ENCODE measurements at regions not wholly inside any gene's neighbourhood (a gene's known extent, or its start where the extent isn't known, plus 50 kb on each side); places are given as distances from the start of the nearest gene placed in this dataset.

GRCh38 chr3:144128108-144128892 is 156.7 kb downstream of the DIPK2A start:
- DNase-seq (ENCODE audit: insufficient read length, low spot score) (peak; percentile 35), FAIRE-seq (peak; percentile 96)

- FAIRE-seq (no peak), DNase-seq (ENCODE audit: insufficient read length, low spot score) (no peak)
Observed at GRCh38 chr3:144129536-144130214, 158.1 kb downstream of the DIPK2A start.

GRCh38 chr3:144141074-144141473 is 169.5 kb downstream of the DIPK2A start:
- no peak for DNase-seq (ENCODE audit: insufficient read length, low spot score)
- no peak for FAIRE-seq

GRCh38 chr3:144141496-144141895 is 169.9 kb downstream of the DIPK2A start:
- FAIRE-seq (no peak), DNase-seq (ENCODE audit: insufficient read length, low spot score) (no peak)

GRCh38 chr3:144142151-144142840 is 170.7 kb downstream of the DIPK2A start:
- no peak for FAIRE-seq
- no peak for DNase-seq (ENCODE audit: insufficient read length, low spot score)

- DNase-seq (ENCODE audit: insufficient read length, low spot score) (no peak), FAIRE-seq (no peak)
Observed at GRCh38 chr3:144148356-144148755, 176.7 kb downstream of the DIPK2A start.

- FAIRE-seq (no peak), DNase-seq (ENCODE audit: insufficient read length, low spot score) (no peak)
Observed at GRCh38 chr3:144151983-144152382, 180.4 kb downstream of the DIPK2A start.

GRCh38 chr3:144160627-144161026 is 189.0 kb downstream of the DIPK2A start:
- DNase-seq (ENCODE audit: insufficient read length, low spot score) (no peak), FAIRE-seq (no peak)

GRCh38 chr3:144162042-144162441 is 190.4 kb downstream of the DIPK2A start:
- FAIRE-seq (no peak), DNase-seq (ENCODE audit: insufficient read length, low spot score) (no peak)

GRCh38 chr3:144164352-144164751 is 192.7 kb downstream of the DIPK2A start:
- FAIRE-seq: no peak
- no peak for DNase-seq (ENCODE audit: insufficient read length, low spot score)

GRCh38 chr3:144165482-144165881 is 193.9 kb downstream of the DIPK2A start:
- DNase-seq (ENCODE audit: insufficient read length, low spot score) (no peak), FAIRE-seq (no peak)

GRCh38 chr3:144167634-144168033 is 196.0 kb downstream of the DIPK2A start:
- no peak for DNase-seq (ENCODE audit: insufficient read length, low spot score)
- FAIRE-seq: no peak

GRCh38 chr3:144173491-144173890 is 201.9 kb downstream of the DIPK2A start:
- FAIRE-seq (no peak), DNase-seq (ENCODE audit: insufficient read length, low spot score) (no peak)

GRCh38 chr3:144175644-144176425 is 204.2 kb downstream of the DIPK2A start:
- DNase-seq (ENCODE audit: insufficient read length, low spot score) (no peak), FAIRE-seq (no peak)

GRCh38 chr3:144177649-144178048 is 206.0 kb downstream of the DIPK2A start:
- DNase-seq (ENCODE audit: insufficient read length, low spot score): no peak

GRCh38 chr3:144178607-144179006 is 207.0 kb downstream of the DIPK2A start:
- no peak for FAIRE-seq
- no peak for DNase-seq (ENCODE audit: insufficient read length, low spot score)

More at GRCh38 chr3:144177649-144178048, 206.0 kb downstream of the DIPK2A start:
- no peak for FAIRE-seq

- no peak for FAIRE-seq
- no peak for DNase-seq (ENCODE audit: insufficient read length, low spot score)
Observed at GRCh38 chr3:144181062-144181461, 209.4 kb downstream of the DIPK2A start.

- DNase-seq (ENCODE audit: insufficient read length, low spot score): no peak
- FAIRE-seq: no peak
Observed at GRCh38 chr3:144182501-144182900, 210.9 kb downstream of the DIPK2A start.

- DNase-seq (ENCODE audit: insufficient read length, low spot score) (no peak), FAIRE-seq (no peak)
Observed at GRCh38 chr3:144185276-144185675, 213.7 kb downstream of the DIPK2A start.

GRCh38 chr3:144187531-144188210 is 216.0 kb downstream of the DIPK2A start:
- DNase-seq (ENCODE audit: insufficient read length, low spot score): no peak
- FAIRE-seq: no peak

Data from GM19239 (cell line).